Adrenal gland (tissue), 5 donors: ENCODE measurements at regions not wholly inside any gene's neighbourhood (a gene's known extent, or its start where the extent isn't known, plus 50 kb on each side); places are given as distances from the start of the nearest gene placed in this dataset.

Experiments
- POLR2A ChIP-seq, 2 donors: fragments of 450-650 bp; IDR thresholded peaks; one replicate each; pipeline ENCODE4 v1.6.1; 2017; ENCODE audit warnings: antibody characterized with exemption in 2 of 2, mild to moderate bottlenecking in 2 of 2, moderate library complexity in 1 of 2
- TF ChIP-seq, protein P1 (sequence below), 6 experiments: fragments of 450-650 bp in 4 of 6; fragments of 200-600 bp in 2 of 6; sonication (generic) in 1 of 6; IDR thresholded peaks; 1 replicate in 5 of 6; 2 replicates in 1 of 6; pipeline versions ENCODE4 v1.5.1 to v1.8.0; 2016 to 2021; ENCODE audit warnings: antibody characterized with exemption in 6 of 6, mild to moderate bottlenecking in 2 of 6, moderate library complexity in 1 of 6
- donor health status: DM: no; HTN: no; CAD: no.

GRCh38 chr2:49577041-49577440 lies 422.7 kb upstream of the FSHR start:
- TF ChIP-seq, protein P1, sequence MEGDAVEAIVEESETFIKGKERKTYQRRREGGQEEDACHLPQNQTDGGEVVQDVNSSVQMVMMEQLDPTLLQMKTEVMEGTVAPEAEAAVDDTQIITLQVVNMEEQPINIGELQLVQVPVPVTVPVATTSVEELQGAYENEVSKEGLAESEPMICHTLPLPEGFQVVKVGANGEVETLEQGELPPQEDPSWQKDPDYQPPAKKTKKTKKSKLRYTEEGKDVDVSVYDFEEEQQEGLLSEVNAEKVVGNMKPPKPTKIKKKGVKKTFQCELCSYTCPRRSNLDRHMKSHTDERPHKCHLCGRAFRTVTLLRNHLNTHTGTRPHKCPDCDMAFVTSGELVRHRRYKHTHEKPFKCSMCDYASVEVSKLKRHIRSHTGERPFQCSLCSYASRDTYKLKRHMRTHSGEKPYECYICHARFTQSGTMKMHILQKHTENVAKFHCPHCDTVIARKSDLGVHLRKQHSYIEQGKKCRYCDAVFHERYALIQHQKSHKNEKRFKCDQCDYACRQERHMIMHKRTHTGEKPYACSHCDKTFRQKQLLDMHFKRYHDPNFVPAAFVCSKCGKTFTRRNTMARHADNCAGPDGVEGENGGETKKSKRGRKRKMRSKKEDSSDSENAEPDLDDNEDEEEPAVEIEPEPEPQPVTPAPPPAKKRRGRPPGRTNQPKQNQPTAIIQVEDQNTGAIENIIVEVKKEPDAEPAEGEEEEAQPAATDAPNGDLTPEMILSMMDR (IDR thresholded peaks at IDR 0.05): no peak
- no peak for TF ChIP-seq POLR2A (IDR thresholded peaks at IDR 0.05)
